PC-9 (cell line): ENCODE measurements at regions not wholly inside any gene's neighbourhood (a gene's known extent, or its start where the extent isn't known, plus 50 kb on each side); places are given as distances from the start of the nearest gene placed in this dataset.

Experiments used
- BruUV-seq: library from RNA; stranded (reverse); fragments of 400-500 nt; replicated peaks from 2 replicates; lab custom pipeline; 2021; lab: Mats Ljungman, UMichigan
- CTCF ChIA-PET: fragments of 300-600 bp; sonication (Branson Sonifier 250); formaldehyde crosslinking; loops from one replicate; lab custom pipeline; 2022; ENCODE audit warnings: antibody characterized with exemption; lab: Charles Lee
- POLR2A ChIA-PET: fragments of 300-600 bp; sonication (Branson Sonifier 250); formaldehyde crosslinking; loops from one replicate; lab custom pipeline; 2022; ENCODE audit warnings: antibody characterized with exemption; ENCODE audit not compliant: unreplicated experiment; lab: Charles Lee
- DNase-seq, 2 experiments: peaks; one replicate each; pipeline versions ENCODE4 v3.0.0 to v3.0.0-alpha.2; 2015 to 2022; ENCODE audit warnings: mixed read lengths in 1 of 2
- H2AFZ ChIP-seq: fragments of 200-600 bp; sonication (generic); 2 replicates; pipeline ENCODE4 v1.8.1; 2017; ENCODE audit warnings: antibody characterized with exemption
- H3F3A ChIP-seq: fragments of 200-600 bp; sonication (generic); 2 replicates; pipeline ENCODE4 v1.8.1; 2017; ENCODE audit warnings: antibody characterized with exemption, mild to moderate bottlenecking, low read depth; ENCODE audit not compliant: insufficient read depth
- H3K27ac ChIP-seq: fragments of 200-600 bp; sonication (generic); 2 replicates; pipeline ENCODE4 v1.6.1; 2016; ENCODE audit warnings: mixed run types
- H3K27me3 ChIP-seq: fragments of 200-600 bp; sonication (generic); 2 replicates; pipeline ENCODE4 v1.6.1; 2016; ENCODE audit warnings: low read depth, mixed run types; ENCODE audit not compliant: insufficient read depth
- H3K36me3 ChIP-seq: fragments of 200-600 bp; sonication (generic); 2 replicates; pipeline ENCODE4 v1.6.1; 2016; ENCODE audit warnings: low read depth, mixed run types
- H3K4me1 ChIP-seq: fragments of 200-600 bp; sonication (generic); replicated peaks from 2 replicates; pipeline ENCODE4 v1.6.1; 2016; ENCODE audit warnings: mixed run types; ENCODE audit not compliant: insufficient read depth
- H3K4me2 ChIP-seq: fragments of 200-600 bp; sonication (generic); 2 replicates; pipeline ENCODE4 v1.6.1; 2017; ENCODE audit warnings: mixed run types
- H3K4me3 ChIP-seq: fragments of 200-600 bp; sonication (generic); 2 replicates; pipeline ENCODE4 v1.6.1; 2016; ENCODE audit warnings: mixed run types
- H3K79me2 ChIP-seq: fragments of 200-600 bp; sonication (generic); 2 replicates; pipeline ENCODE4 v1.6.1; 2017; ENCODE audit warnings: low read depth, mixed run types
- H3K9me2 ChIP-seq: fragments of 200-600 bp; sonication (generic); 2 replicates; pipeline ENCODE4 v1.8.1; 2017; ENCODE audit warnings: mild to moderate bottlenecking; ENCODE audit not compliant: insufficient read depth
- H3K9me3 ChIP-seq: fragments of 200-600 bp; sonication (generic); 2 replicates; pipeline ENCODE4 v1.8.1; 2016; ENCODE audit warnings: low read depth; ENCODE audit not compliant: insufficient read depth
- H4K20me1 ChIP-seq: fragments of 200-600 bp; sonication (generic); 2 replicates; pipeline ENCODE4 v1.8.1; 2017; ENCODE audit not compliant: insufficient read depth
- CTCF ChIP-seq: fragments of 200-600 bp; sonication (generic); conservative IDR thresholded peaks from 2 replicates; pipeline ENCODE4 v1.6.1; 2017; ENCODE audit warnings: mixed run types, antibody characterized with exemption, mild to moderate bottlenecking, moderate library complexity
- EZH2 ChIP-seq: fragments of 200-600 bp; sonication (generic); IDR thresholded peaks from 2 replicates; pipeline ENCODE4 v1.8.0; 2017; ENCODE audit warnings: antibody characterized with exemption, low read depth
- intact Hi-C: fragments of 100-400 bp; cut with micrococcal nuclease; formaldehyde crosslinking; loops from one replicate; pipeline ENCODE4 v1.10.0; 2022; ENCODE audit not compliant: unreplicated experiment

GRCh38 chr2:239625971-239626734, 225.3 kb upstream of the HDAC4 start:
- Histone ChIP-seq H3K4me1 (no peaks in the 10 kb centered on the region), H3K27me3 (peaks cover 99% of the 10 kb centered on the region), H4K20me1 (no peaks in the 10 kb centered on the region; the same call in 1 of the 2 replicates), H3K36me3 (no peaks in the 10 kb centered on the region), H3K27ac (no peak overlapping the region), H3K79me2 (no peaks in the 10 kb centered on the region), H3K9me2 (no peaks in the 10 kb centered on the region), H3K4me3 (no peak overlapping the region), H2AFZ (no peak overlapping the region), H3K4me2 (no peak overlapping the region), H3F3A (no peaks in the 10 kb centered on the region), H3K9me3 (no peaks in the 10 kb centered on the region)
- BruUV-seq: no TSS peak
- intact Hi-C loops: no loop called here
- no peak for DNase-seq
- POLR2A ChIA-PET: no interaction called here
- CTCF ChIA-PET: no interaction called here
- TF ChIP-seq CTCF (no peak), EZH2 (no peak)

GRCh38 chr2:239625156-239625845, 224.5 kb upstream of the HDAC4 start:
- BruUV-seq: no TSS peak
- intact Hi-C loops: no loop called here
- no peak for DNase-seq
- CTCF ChIA-PET: no interaction called here
- H3K36me3 ChIP-seq: no peaks in the 10 kb centered on the region
- H3F3A ChIP-seq: no peaks in the 10 kb centered on the region
- H3K27me3 ChIP-seq: peaks cover 96% of the 10 kb centered on the region
- no peaks in the 10 kb centered on the region for H3K79me2 ChIP-seq
- no peaks in the 10 kb centered on the region for H3K9me2 ChIP-seq
- POLR2A ChIA-PET: no interaction called here
- no peak overlapping the region for H3K4me2 ChIP-seq
- H3K4me3 ChIP-seq: no peak overlapping the region
- no peaks in the 10 kb centered on the region for H3K9me3 ChIP-seq
- no peaks in the 10 kb centered on the region for H3K4me1 ChIP-seq
- no peak for TF ChIP-seq EZH2
- H2AFZ ChIP-seq: no peak overlapping the region
- H4K20me1 ChIP-seq: no peaks in the 10 kb centered on the region; the same call in 1 of the 2 replicates
- H3K27ac ChIP-seq: no peak overlapping the region

GRCh38 chr2:239621611-239622010, 220.8 kb upstream of the HDAC4 start:
- ChIA-PET CTCF (no interaction called here), POLR2A (no interaction called here)
- Histone ChIP-seq H3K36me3 (no peaks in the 10 kb centered on the region), H3F3A (no peaks in the 10 kb centered on the region), H2AFZ (no peak overlapping the region), H3K9me2 (no peaks in the 10 kb centered on the region), H3K4me3 (no peak overlapping the region), H4K20me1 (no peaks in the 10 kb centered on the region), H3K4me2 (no peak overlapping the region), H3K9me3 (no peaks in the 10 kb centered on the region), H3K79me2 (no peaks in the 10 kb centered on the region), H3K27ac (no peak overlapping the region), H3K27me3 (peaks cover 59% of the 10 kb centered on the region), H3K4me1 (no peaks in the 10 kb centered on the region)
- intact Hi-C loops: no loop called here
- no peak for TF ChIP-seq CTCF
- no peak for TF ChIP-seq EZH2
- BruUV-seq: no TSS peak
- no peak for DNase-seq
